Activated effector memory CD4-positive, alpha-beta T cell treated with Interleukin-2 at 50 U/mL for 16 hours (primary cell): ENCODE measurements at regions not wholly inside any gene's neighbourhood (a gene's known extent, or its start where the extent isn't known, plus 50 kb on each side); places are given as distances from the start of the nearest gene placed in this dataset.

ENCODE experiments used
- DNase-seq: peaks from one replicate; pipeline ENCODE4 v3.0.0-alpha.2; 2020

DNA sequence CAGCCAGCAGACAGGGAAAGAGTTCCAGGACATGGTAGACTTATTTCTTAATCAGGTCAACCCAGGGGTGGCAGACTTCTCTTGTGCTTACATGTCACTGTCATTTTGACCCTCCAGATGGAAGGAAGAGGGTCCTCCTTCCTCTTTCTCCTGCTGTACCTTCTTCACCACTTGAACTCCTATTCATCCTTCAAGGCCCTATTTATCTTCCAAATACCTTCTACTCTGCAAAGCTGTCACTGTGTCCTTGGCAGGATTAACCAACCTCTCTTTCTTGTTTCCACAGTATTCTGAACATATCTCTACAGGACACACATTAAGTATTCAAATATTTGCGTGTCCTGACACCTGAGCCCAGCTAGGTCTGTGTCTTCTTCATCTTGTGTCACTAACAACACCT lies 163.1 kb downstream of the DICER1 start:
- no peak for DNase-seq

- DNase-seq = no peak
These were observed 165.3 kb downstream of the DICER1 start for GRCh38 chr14:94992046-94992445.

- no peak for DNase-seq
These were observed 167.4 kb downstream of the DICER1 start for GRCh38 chr14:94989946-94990345.

DNA sequence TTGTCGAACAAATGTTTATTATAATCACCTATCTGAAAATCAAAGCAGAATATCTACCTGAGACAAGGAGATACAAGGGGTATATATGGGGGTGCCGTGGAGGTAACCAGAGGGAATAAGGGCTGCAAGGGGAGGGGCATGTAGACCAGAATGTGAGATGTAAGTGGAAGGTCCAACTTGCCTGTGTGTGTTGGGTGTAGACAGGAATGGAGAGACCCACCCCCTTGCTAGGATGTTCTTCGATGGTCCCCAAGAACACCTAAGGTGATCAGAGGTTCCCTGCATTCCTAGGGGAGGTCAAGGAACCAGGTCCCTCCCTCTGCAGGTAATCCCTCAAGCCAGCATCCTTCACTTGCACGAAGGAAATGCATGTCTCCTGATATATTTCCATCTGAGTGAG lies 167.9 kb downstream of the DICER1 start:
- no peak for DNase-seq

DNA sequence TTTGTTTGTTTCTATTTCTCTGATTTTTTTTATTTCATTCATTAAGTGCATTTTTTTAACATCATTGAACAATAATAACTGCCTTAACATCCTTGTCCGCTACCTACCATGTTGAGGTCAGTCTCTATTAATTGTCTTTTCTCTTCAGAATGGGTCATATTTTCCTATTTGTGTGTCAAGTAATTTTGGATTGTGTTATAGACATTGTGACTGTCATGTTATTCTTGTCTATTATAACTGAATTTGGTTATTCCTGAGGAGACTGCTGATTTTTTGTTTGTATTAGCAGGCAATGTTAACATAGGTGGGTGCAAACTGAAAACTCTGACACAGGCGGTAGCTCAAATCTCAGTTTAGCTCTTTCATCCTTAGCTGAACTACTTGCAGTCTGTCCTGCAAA lies 169.9 kb downstream of the DICER1 start:
- no peak for DNase-seq

- DNase-seq = no peak
These were observed 177.4 kb downstream of the DICER1 start for GRCh38 chr14:94979891-94980290.

DNA sequence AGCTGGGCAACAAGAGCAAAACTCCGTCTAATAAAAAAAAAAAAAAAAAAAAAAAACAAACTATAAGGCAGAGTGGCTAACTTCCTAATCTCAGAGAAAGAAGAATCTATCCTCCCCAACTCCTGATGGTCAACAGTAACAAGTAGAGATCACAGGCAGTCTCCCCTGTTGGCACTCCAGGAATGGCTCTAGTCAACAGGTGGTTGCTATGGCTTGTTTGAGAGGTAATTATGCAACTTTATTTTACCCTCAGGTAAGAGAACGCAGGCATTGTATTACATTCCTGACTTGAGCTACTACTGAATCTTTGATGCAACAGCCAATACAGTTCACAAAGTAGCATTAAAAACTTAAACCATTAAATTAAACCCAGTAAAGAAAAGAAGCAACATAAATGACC lies 180.3 kb downstream of the DICER1 start:
- DNase-seq = no peak

DNA sequence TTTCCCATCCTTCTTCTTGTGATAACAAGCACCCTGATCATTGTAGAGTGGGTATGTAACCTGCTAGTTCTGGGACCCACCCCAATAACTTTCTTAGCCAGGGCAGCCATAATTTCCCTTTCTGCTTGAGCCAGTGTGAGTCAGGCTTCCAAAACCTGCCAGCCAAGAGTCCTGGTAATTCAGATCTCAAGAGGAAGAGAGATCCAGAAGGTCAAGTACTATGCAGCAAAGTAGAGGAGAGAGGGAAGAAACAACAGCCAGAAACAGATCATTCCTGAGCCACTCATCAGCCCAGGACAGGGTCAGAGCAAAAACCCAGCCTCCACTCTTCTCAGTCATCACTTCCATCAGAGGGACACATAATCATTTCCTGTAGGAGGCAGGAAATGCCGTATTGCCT lies 182.0 kb downstream of the DICER1 start:
- DNase-seq = no peak

GRCh38 chr14:94974893-94975292 lies 182.4 kb downstream of the DICER1 start:
- DNase-seq = no peak

GRCh38 chr14:94974422-94974821 lies 182.9 kb downstream of the DICER1 start:
- no peak for DNase-seq

DNA sequence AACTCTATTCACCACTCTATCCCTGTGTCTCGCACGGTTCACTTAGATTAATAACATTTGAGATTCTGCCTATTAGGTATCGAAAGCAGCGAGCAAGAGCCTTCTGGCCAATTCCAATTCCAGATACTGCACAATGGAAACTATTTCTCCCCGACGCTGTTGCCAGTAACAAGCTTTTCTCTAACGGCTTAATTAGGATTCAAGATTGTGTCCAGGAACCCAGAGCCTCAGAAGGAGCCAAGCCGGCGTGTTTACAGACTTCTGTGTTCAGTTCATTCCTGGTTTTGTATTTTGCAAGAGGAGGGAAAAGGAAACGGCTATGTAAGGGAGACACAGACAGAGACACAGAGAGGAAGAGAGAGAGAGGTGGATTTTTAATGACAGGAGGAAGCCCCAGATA lies 185.6 kb downstream of the DICER1 start:
- DNase-seq = no peak

DNA sequence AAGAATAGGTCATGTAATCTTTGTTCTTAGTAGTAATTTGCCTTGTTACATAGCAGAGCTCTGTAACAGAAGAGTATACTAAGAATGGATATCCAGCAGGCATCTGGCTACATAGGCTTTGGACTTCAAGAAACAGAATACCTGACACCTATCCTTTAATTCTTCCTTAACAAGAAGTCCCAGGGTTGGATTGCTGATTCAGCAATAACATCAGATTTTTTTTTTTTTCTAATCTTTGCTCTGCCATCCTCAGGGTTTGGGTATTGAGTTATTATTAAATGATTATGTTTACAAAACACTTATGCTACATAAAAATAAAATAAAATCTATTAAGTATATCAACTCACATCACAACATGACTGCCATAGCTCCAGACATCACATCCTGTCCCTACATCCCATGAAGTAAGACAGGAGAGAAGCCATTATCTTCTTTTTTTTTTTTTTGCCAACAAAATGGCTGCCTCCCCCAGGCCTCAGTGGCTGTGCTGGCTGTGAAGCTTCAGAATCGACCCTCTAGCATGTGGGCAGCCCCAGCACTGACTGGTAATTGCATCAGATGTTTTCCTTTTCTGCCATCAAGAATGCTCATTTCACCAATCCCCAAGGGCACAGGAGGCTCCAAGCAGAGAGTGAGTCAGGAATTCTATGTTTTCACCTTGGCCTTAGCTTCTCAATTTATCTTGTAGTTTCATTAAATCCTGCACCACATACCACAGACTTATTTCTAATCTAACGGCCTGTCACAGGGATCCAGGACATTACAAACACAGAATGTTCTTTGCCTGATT lies 186.2 kb downstream of the DICER1 start:
- DNase-seq = no peak

DNA sequence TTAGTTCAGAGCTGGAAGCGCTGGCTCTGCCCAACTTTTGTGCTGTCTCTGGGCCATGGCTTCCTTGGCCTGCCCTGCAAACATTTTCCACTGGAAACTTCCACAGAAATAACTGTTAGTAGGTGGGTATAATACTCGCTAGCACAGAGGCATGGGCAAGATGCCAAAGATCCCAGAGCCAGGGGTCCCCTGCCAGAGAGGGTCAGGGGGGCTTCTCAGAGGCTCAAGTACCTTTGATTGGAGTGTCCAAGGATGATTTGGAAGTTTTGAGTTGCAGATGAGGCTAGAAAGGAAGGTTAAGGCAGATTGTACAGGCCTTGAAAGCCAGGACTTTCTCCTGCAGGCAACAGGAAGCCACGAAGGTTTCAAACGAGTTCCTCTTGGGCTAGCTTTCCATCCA lies 187.6 kb downstream of the DICER1 start:
- no peak for DNase-seq

GRCh38 chr14:94966868-94967267 lies 190.5 kb downstream of the DICER1 start:
- no peak for DNase-seq

GRCh38 chr14:94966344-94966743 lies 191.0 kb downstream of the DICER1 start:
- DNase-seq = no peak

GRCh38 chr14:94965551-94966313 lies 191.6 kb downstream of the DICER1 start:
- DNase-seq = no peak

- DNase-seq = no peak
These were observed 192.4 kb downstream of the DICER1 start for GRCh38 chr14:94964931-94965330.

DNA sequence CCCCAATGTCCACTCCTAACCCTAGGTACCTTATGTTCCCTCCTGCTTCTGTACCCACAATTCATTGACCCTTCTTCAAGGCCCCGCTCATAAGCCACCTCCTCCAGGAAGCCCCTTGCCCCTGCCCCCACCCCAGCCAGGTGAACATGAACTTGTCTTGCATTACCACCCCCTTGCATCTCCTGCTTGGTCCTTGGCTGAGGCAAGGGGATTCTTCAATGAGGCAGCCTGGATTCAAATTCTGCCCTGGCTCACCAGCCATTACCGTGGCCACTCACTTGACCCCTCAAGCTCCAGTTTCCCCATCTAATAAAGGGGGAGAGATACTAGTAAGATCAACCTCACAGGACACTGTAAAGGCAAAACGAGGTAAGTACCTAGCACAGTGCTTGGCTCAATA lies 193.1 kb downstream of the DICER1 start:
- no peak for DNase-seq

GRCh38 chr14:94963051-94963450 lies 193.1 kb upstream of the GSC start:
- no peak for DNase-seq

GRCh38 chr14:94962166-94962575 lies 192.3 kb upstream of the GSC start:
- DNase-seq = no peak

DNA sequence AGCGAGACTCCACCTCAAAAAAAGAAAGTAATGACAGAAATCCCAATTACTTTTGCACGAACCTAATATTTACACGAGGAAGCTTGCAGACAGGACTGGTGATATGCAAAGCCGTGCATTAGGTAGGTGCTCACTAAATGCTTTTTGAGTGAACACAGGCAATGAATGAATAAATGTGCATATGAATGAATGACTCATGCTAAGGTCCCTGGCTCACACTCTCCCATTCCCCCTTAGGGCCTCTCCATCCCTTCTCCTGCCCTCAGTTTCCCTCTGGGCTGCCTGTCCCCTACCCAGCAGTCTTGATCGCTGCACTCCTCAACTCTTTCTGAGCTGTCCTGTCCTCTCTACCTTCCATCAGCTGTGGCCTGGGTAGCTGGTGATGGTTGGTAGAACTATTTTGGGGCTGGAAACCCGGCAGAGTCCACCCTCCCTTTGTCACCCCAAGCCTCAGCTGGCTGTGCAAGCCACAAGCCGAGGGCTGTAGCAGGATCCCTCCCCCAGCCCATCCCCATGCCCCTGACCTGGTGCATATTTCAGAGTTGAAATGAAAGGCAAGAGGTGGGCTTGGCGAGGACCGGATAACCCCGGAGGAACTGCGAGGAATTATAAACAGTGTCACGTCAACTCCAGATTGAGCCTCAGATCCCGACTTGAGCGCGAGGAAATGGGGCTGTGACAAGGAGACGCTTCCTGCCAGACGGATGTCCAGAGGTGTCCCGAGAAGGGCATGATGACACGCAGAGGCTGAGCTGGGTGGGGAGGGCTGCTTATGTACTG lies 191.7 kb upstream of the GSC start:
- no peak for DNase-seq

GRCh38 chr14:94960285-94961001 lies 190.5 kb upstream of the GSC start:
- DNase-seq = no peak
